Stimulated activated CD4-positive, alpha-beta T cell treated with anti-CD3 and anti-CD28 coated beads, Interleukin-15, amount 100 ng/mL, for 24 hours (primary cell): ENCODE measurements at regions not wholly inside any gene's neighbourhood (a gene's known extent, or its start where the extent isn't known, plus 50 kb on each side); places are given as distances from the start of the nearest gene placed in this dataset.

Experiments used
- DNase-seq: peaks from one replicate; pipeline ENCODE4 v3.0.0-alpha.2; 2020

GRCh38 chr5:168008555-168008954 lies 282.9 kb upstream of the WWC1 start:
- DNase-seq: no peak

DNA sequence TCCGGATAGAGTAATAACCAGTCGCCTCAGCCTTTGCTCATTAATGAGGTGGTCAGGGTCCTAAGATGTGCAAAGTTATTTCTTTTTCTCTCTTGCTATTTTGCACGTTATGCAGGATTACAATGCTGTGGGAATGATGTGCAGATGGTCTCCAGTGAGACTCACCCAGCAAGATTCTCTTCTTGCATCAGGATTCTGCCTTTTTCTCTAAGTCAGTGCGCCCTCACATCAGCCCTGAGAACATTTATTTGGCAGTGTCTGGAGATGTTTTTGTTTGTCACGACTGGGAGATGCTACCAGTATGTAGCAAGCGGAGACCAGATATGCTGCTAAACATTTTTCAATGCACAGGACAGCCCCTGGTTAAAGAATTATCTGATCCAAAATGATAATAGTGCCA lies 280.3 kb upstream of the WWC1 start:
- DNase-seq: no peak

GRCh38 chr5:168012006-168012405 lies 279.4 kb upstream of the WWC1 start:
- DNase-seq: no peak

DNA sequence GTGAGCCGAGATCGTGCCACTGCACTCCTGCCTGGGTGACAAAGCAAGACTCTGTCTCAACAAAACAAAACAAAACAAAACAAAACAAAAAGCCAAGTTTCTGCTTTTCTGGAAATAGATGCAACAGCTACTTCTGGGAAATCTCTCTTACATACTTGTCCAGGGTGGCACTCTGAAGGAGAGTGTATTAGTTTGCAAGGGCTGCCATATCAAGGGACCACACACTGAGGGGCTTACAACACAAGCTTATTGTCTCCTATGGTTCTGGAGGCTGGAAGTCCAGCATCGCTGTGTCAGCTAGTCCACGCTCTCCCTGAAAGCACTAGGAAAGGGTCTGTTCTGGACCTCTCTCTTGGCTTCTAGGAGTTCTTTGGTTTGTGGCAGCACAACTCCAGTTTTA lies 277.9 kb upstream of the WWC1 start:
- DNase-seq: no peak

DNA sequence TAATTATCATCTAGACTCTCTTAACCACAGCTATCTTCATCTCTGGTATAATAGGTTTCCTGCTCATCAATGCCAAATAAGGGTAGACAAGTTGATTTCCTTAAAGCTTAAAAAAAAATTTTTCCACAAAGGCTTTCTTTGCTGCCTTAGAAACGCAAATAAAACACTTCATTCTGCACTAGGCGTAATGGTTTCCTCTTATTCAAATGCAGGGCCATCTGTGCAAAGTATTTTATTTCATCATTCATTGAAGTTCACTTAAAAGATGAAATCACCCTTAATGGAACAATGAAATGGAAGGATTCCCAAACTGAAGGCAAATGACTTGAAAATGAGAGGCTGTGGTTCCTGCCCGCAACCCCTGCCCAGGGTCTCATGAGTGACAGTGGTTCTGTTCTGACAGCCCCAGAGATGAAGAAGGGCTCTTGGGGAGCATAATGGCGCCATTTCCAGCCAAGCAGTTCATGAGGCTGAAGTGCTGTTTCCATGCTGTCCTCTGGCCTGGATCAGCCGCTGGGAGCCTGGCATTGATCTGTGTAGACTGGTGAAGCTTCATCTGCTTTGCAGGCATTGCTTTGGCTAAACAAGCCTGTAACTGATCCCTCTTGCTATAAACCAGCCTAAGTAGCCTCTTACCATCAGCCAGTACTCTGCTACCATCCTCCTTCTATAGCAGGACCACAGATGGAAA lies 276.9 kb upstream of the WWC1 start:
- no peak for DNase-seq

GRCh38 chr5:168015506-168015905 lies 275.9 kb upstream of the WWC1 start:
- no peak for DNase-seq

DNA sequence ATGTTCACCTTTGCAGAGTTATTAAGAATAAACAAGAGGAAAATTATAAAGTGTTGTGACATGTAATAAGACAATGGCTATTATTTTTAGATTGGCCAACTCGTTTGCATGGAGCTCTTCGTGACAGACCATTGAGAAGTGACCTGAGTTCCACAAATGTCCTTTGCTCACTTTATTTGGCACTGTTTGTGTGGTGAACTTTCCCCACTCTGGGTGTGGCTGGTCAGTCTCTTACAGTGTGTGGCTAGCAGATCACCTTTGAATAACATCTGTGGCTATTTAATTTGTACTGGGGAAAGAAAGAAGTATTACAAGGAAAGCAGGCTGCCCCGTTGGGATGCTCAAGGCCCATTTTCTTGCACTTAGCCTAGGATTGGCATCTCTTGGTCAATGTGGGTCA lies 274.1 kb upstream of the WWC1 start:
- no peak for DNase-seq

- no peak for DNase-seq
These were observed 272.3 kb upstream of the WWC1 start for GRCh38 chr5:168019143-168019542.

DNA sequence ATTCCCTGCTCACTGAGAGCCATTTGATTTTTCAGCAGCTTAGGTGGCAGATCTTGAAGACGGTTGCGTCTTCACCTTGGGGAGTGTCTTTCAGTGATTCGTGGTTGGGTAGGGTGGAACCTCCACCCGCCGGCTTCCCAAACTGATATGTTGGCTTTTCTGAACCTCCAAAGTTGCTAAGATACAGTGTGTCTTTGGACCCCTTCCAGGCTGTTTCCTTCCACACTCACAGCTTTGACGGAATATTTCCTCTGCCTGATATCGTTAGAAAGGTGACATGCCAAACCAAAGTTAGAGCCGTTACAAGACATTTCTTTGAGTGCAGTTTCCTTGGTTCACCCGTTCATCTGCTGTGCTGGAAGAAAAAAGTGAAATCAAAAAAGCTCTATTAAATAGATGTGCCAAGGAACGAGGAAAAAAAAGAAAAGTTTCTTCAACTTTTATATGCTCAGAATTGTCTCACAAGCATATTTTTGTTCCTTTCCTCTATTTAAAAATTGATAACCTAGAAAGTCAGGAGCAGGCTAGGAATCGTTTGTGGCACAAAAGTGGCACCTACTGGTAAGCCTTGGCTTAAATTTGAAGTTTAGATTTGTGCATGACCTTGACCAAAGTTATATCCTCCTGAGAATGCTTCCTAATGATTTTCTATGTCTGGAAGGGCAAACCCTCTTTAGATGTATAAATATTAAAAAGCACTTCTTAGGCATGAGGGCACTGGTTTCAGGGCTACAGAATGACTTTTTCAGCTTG lies 270.7 kb upstream of the WWC1 start:
- DNase-seq: no peak

DNA sequence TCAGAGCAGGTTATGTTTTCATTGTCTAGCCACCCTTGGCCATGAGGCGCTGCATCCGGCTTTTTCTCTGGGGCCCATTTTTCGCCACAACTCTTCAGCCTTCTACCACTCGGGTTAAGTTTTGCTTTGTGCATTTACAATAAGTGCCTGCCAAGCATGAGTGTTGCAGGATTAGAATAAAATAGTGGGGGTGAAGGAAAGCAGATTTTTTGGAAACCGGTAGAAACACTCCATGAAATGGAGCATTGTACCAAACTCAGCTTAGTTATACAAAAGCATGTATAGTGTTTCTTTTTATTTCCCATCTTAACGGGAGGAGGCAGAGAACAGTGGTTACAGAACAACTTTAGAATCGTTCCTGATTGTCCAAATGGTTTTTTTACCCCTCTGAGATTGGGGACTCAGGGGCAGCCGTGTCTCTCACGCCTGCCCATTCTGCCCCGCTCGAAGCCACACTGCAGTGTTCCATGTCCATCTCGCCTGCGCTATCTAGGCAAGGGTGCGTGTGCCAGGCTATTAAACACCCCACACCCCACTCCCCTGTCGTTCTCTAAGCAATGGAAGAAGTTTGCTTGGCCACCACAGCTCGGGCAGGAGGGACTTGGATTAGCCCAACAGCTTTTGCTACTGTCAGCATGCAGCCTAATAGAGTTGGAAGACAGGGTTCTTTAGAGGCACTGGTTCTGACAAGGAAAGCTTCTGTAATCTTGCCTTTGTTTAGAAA lies 268.8 kb upstream of the WWC1 start:
- DNase-seq: no peak

- DNase-seq: no peak
These were observed 268.3 kb upstream of the WWC1 start for GRCh38 chr5:168023191-168023590.

GRCh38 chr5:168024306-168024705 lies 267.1 kb upstream of the WWC1 start:
- DNase-seq: no peak

DNA sequence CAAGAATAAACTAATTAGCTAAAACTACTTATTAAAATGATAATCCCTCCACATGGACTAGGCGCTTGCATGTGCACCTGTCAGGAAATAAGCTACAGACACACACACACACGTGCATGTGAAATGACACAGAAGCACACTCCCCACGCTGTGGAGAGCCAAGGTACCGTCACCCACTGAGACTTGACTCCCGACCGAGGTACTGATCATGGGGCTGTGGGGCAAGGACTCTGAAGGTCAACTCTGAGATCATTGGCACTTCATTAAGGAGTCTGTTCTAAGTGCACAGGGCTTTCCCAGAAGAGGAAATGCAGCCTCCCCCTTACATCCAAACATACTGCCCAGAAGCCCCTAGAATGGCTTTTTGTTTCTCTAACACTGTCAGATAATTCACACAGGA lies 264.4 kb upstream of the WWC1 start:
- DNase-seq: no peak

- DNase-seq: no peak
These were observed 260.5 kb upstream of the WWC1 start for GRCh38 chr5:168030912-168031311.

- DNase-seq: no peak
These were observed 259.8 kb upstream of the WWC1 start for GRCh38 chr5:168031614-168032013.

- DNase-seq: no peak
These were observed 252.4 kb upstream of the WWC1 start for GRCh38 chr5:168039039-168039438.

DNA sequence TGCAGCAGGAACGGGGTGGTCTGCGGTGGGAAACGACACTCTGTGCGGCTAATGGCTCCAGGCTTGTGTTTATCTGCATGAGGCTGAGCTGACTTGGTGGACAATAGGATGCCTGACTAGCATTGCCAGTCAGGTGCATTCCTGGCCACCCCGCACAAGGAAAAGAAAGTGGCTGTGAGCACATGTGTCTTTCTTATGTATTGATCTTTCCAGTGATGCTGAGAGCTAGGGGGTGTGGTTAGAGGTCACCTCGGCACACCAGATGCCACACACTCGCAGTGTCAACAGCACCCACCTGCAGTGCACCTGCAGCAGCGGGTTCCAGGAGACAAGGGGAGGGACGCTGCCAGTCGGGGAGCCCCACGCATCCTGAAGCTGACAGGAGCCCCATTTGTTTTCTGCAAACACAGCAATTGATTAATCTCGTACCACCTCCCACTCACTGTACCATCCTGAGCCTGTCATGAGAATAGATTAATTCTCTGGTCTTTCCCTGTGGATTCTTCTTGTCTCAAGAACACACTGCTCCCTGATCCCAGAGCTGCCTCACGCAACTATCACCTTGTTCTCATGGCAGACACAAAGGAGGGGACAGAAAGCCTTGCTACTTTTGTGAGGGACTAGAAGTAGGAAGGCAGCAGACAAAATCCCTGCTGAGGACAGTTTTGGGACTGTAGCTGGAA lies 251.7 kb upstream of the WWC1 start:
- DNase-seq: no peak

GRCh38 chr5:168041583-168041982 lies 249.9 kb upstream of the WWC1 start:
- DNase-seq: no peak

DNA sequence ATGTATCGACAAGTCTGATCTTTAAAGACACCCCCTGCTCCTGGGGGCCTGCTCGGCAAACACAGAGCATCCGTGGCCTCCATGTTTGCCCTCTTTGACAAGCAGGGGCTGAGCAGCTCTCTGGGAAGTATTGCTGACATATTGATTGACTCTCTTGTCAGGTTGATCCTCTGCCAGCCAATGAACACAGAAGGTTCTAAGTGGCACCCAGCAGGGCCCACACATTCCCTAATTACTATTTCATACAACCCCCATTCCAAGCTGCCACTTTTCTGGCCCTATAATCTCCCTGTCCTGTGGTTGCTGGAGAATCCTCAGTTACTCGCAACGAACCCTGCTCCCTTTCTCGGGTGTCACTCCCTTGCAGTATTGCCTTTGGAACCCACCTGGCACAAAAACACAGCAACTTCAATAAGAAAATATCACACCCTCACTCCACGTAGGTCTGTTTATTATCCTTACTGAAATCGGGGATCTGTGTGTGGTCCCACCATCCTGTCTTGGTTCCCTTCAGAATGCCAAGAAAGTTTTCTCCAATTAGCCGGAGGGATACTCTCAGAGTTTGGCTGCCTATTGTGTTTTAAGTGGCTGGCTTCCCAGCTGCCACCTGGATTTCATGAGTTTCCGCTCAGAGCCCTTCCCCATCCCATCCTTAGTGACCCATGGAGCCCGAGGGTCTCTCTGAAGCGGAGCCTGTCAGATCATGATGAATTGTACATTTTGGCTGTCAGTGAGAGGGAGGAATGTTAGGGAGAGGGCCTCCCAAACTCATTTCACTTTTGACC lies 249.0 kb upstream of the WWC1 start:
- no peak for DNase-seq

DNA sequence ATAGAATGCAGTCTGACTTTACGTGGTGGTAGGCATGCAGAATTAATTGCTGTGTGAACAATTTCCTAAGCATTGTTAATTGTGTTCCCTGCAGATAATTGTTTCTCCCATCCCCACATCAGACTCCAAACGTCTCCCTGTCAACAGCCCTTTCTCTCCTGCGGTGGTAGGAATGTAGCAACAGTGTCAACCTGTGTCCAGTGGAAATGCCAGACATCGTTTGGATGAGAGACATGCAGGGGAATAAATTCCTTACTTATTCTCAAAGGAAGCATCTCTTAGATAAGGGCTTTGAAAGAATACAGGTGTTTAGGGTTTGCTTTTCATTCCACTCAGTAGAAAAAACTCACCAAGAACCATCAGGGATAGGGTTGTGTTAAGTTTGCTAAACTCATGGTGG lies 245.3 kb upstream of the WWC1 start:
- DNase-seq: no peak

DNA sequence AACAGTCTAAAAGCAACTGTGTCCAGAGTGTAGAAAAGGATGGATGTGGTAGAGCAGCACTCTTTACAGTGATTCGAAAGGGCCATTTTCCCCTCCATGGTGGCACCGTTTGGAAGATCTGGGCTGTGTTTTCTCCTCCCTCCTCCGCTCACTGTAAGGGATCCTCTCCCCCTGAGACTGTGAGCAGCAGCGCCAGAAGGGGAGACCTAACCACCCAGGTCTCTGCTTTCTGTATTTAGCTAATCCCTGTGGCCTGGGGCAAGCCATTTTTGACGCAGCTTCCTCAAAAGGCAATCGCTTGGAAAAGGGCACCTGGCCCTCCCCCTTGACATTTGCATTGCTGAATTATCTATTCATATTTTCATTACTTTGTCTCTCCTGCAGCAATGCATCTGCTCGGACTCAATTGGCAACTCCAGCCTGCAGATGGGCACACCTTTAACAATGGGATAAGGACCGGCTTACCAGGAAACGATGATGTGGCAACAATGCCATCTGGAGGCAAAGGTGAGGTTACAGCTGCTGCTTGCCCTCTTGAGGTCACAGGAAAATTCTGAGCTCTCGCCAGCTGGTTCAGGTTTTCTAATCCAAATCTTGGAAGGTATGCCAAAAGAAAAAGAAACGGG lies 244.3 kb upstream of the WWC1 start:
- peak; percentile 12 for DNase-seq

DNA sequence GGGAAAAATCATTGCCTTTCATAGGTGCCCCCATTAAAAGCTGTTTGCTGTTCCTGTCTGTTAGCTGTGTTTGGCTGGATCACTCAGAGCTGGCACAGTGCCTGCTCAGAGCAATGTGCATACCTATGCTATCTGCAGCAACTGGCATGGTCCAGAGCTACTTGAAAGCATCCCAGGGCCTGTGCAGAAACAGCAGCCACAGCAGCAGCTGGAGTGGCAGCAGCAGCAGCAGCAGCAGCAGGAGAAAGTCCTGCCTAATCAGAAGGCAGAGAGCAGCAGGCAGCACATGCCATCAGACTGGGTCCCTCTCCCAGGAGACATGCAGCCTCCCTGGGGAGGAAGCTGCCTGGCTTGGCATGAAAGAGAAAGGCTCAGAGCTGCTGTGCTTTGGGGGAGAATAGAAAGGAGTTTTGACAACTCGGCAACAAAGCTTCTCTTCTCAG lies 243.8 kb upstream of the WWC1 start:
- no peak for DNase-seq
